HG02840 (cell line): ENCODE measurements at regions not wholly inside any gene's neighbourhood (a gene's known extent, or its start where the extent isn't known, plus 50 kb on each side); places are given as distances from the start of the nearest gene placed in this dataset.

Experiments
- ATAC-seq: cut with Tn5 transposase; IDR thresholded peaks from one replicate; pipeline ENCODE4 v1.9.1; 2021; ENCODE audit warnings: mild to moderate bottlenecking, moderate library complexity, moderate number of reproducible peaks; ENCODE audit not compliant: unreplicated experiment, low FRiP score

DNA sequence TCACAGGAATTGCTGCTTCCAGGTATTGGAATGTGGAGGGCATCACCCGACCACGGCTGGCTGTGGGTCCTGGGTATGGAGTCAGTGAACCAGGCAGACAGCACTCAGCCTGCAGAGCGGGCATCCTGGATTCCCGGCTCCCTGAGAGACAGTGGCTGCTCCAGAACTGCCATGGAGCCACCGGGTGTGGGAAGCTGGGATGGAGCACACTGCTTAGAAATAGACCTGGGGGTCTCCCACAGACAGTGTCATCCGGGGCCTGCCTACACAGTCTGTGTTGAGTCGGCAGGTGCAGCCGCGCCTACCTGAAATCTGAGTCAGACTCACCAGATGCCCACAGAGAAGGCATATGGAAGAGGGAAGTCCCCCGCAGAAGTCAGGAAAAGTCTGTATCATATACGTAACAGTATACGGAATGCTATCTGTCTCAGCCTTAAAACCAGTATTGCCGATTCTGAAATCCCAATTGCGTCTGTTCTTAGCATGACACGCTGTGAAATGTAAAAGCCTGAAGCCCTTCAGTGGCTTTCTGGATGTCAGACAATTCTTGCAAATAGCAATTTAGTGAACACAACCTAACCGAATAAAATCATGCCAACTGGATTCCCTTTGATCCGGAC, 509.7 kb upstream of the MYT1L start:
- no peak for ATAC-seq

DNA sequence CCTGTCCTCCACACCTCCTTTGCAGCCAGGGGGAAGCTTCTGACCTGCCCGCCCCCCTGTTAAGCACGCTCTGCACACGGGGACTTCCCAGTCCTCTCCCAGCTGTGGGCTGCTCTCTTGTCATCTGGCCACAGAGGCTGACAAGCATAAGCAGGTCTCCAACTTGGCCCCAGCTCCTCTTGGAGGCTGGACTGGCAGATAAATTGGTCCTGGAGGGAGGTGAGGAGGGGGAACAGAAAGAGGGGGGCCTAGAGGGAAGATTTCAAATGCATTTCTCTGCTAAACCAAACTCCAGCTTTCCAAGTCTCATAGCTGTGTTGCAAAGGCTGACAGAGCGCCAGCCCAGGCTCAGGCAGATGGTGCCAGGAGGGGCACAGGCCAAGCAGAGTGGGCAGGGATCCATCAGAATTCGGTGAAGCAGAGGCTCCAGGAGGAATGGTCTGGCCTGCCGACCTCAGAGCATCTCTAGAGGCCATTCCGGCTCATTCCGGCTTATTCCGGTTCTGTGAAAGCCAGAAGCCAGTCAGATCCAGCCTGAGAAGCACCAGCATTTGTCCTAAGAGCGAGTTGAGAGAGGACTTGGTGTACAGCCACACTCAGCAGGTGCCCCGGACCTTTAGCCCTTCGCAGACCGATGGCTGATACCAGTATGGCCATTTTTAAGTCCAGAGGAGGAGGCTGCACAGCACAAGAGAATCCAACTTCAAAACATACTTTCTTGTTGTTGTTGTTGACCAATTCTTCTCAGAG, 508.9 kb upstream of the MYT1L start:
- no peak for ATAC-seq

DNA sequence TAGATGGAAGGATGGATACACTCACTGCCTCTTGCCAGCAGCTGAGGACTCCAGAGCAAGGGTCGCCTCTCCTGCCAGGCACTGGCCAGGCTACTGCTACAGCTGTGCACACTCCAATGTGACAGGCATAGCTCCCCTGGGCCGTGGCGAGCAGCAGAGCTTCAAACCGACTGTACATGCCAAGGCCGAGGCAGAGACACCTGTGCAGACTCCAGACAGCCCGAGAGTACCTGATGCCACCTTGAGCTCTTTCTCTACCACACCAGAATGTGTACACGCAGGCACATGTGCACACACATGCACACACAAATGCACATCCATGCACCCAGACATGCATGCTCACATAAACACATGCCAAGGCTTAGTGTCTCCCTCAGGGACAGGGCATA, 508.3 kb upstream of the MYT1L start:
- ATAC-seq, result no peak

DNA sequence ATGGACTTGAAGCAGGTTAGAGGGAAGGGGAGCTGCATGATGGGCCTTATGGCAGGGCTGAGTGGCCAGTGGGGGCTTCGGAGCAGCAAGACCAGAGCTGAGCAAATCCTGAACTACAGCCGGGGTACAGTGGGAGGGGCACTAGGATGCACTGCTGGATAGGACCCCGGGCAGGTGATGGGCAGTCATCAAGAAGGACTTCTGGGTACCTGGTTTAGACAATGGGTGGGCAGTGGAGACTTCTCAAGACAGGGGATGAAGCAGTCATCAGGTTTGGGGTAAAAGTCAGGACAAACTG, 507.4 kb upstream of the MYT1L start:
- ATAC-seq, result no peak

DNA sequence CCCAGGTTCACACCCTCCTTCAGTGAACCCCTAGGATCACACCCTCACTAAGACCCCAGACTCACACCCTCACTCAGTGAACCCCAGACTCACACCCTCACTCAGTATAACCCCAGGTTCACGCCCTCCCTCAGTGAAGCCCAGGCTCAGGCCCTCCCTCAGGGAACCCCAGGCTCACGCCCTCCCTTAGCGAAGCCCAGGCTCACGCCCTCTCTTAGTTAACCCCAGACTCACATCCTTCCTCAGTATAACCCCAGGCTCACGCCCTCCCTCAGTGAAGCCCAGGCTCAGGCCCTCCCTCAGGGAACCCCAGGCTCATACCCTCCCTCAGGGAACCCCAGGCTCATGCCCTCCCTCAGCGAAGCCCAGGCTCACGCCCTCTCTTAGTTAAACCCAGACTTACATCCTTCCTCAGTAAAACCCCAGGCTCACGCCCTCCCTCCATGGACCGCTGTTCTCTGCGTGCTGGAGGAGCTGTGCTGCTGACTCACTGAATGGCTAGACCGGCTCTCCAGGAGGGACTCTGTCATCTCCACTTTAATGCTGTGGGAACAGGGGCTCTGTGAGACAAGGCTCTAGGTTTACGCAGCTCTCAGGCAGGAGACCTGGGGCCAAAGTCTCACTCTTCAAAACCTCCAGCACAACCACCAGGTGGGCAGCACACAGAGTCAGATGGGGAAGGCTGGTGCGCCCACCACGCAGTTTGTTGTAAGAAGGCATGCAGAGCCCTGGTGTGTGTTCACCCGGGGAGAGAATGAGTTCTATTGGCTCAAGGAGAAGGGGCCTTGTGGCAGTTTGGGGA, 506.9 kb upstream of the MYT1L start:
- no peak for ATAC-seq

DNA sequence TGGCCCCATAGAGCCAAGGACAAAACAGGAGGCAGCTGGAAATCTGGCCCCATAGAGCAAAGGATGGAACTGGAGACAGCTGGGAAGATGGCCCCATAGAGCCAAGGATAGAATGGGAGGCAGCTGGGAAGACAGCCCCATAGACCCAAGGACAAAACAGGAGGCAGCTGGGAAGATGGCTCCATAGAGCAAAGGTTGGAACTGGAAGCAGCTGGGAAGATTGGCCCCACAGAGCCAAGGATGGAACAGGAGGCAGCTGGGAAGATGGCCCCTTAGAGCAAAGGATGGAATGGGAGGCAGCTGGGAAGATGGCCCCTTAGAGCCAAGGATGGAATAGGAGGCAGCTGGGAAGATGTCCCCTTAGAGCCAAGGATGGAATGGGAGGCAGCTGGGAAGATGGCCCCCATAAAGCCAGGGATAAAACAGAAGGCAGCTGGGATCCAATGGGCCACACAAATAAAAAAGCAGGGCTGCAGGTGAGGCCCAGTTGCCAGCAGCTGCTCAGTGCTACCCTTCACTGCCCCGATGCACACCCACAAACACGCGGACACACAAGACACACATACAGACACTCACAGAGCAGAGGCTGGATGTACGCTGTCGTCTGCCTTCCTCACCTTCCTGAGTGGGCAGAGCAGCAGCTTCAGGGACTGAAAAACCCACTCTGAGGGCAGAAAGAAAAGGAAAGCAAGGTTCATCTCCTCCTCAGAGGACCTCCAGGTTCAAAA, 505.4 kb upstream of the MYT1L start:
- no peak for ATAC-seq

DNA sequence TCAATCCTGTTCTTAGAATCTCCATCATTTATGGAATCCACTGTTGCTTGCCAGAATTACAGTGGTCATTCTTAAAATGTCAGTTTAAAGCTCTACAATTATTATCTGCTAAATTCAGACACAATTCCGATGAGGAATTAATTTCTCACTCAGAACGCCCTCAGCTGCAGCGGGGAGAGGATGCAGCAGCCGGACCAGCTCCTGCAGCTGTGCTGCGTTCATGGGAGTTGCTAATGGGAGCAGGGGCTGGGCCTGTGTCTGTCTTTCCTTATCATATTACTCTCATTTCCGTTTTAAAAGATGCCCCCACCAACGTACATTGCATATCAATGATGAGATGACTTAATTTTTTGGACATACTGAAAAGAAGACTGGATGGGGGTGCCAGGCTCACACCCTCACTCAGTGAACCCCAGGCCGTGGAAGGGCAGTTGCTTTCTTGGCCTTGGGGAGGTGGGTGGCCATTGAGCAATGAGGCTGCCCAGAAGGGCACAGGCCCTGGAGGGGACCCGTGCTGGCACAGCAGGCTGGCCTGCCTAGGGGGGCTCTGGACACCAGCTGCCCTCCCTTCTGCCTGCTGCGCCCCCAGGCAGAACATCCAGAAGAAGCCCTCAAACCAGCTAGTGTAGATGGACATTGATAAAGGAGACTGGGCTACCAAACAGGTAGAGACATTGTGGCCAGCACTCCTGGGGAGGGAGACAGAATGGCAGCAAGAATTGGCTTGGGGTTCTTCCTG, 503.6 kb upstream of the MYT1L start:
- no peak for ATAC-seq

DNA sequence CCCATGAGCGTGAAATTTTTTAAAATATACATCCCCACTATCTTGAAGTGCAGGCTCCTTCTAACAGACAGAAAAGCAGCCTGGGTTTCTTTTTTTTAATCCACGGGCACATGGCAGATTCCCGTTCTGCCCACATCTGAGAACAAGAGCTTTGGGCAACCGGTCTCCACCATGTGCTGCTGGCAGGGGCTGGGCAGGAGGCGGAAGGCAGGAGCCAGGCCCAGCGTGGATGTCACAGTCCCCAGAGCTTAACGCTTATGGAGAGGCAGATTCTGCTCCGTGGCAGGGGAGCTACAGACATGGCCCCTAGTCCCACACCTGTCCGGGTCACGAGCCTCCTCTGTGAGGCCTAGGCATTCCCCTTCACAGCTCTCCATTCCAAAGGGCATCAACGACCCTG, 503.0 kb upstream of the MYT1L start:
- ATAC-seq, result no peak

DNA sequence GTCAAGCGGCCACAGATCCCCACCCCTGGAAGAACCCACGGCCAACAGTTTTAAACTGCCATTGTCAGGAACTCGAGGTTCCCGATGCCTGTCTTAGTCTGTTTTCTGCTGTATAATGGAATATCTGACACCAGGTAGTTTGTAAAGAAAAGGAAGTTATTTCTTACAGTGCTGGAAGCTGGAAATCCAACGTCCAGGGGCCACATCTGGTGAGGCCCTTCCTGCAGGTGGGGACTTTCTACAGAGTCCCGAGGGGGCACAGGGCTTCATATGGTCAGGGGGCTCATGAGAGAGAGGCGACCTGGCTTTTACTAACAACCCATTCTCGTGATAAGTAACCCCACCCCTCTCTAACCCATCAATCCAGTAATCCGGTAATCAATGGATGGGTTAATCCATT, 501.6 kb upstream of the MYT1L start:
- ATAC-seq, result no peak

DNA sequence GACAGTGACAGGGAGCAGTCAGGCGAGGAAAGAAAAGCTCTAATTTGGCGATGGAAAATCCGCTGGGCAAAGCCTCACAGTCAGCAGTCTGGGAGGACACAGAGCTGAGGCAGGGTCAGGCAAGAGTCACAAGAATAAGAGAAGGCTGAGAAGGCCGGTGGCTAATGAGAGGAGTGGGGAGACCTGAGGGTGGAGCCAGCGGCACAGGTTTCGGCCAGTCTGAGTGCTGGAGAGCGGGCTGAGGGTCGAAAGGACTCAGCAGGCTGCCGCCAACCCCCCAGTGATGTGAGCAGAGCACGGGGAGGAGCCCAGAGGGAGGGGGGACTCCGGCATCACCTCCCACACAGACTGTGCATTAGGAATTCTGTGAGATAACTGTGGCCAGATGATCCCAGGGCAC, 500.6 kb upstream of the MYT1L start:
- ATAC-seq, result no peak

DNA sequence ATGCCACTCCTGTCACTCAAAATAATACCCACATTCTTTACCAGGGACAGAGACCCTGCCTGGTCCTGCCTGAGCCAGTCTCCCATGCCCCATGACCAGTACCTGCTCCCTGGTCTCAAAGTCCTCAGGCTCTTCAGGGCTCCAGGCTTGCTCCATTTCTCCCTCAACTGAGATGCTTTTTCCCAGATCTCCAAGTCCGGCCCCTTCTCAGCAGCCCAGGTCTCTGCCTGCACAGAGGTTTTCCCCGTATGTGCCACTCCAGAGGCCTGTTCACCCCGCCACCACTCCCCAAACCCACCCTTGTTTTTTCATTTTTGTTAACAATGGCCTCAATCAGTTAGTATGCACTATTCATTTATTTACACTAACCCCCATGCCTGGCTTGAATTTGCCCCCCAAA, 499.5 kb upstream of the MYT1L start:
- ATAC-seq, result no peak

DNA sequence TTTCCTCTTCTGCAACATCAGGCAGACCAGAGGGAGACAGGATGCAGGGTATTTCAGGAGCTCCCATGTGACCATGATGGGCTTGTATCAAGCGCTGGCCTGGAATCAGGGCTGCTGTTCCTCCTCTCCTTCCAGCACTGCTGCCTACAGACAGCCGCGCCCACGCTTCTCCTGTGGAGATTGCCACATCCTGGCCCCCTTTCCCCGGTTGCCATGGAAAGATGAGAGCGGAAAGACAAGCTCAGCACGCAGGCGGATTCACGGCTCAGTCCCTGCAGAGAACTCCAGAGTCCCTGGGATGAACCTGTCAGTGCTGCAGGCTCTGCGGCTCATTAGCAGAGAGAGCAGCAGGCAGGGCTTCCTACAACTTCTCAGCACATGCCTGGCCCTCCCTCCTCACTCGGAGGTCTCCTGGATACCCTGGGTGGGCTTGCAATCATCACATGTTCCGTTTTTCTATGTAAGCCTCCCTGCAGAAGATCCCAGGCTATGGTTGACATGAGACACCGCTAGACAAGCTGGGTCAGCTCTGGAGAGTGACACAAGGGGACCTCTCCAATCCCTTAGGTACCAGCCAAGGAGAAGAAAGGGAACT, 497.8 kb upstream of the MYT1L start:
- no peak for ATAC-seq

DNA sequence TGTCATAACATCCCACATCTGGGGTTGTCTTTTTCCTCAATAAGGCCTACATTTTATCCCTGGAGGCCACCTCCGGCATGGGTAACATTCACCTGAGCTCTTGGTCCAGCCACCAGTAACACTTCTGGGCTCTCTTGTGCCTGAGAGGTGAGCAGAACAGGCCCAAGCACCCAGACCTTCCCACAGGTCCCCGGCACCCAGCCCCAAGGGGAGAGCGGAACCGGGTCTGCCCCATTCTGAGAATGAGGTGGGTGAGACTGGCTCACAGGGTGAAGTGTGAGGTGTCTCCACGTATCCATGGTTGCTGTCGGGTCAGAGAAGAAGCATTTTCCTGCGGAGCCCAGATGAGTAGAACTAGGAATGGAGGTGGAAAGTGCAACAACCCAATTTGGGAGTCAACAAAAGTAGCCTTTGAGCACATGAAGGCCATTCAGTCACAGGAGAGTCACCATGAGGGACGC, 496.7 kb upstream of the MYT1L start:
- no peak for ATAC-seq

DNA sequence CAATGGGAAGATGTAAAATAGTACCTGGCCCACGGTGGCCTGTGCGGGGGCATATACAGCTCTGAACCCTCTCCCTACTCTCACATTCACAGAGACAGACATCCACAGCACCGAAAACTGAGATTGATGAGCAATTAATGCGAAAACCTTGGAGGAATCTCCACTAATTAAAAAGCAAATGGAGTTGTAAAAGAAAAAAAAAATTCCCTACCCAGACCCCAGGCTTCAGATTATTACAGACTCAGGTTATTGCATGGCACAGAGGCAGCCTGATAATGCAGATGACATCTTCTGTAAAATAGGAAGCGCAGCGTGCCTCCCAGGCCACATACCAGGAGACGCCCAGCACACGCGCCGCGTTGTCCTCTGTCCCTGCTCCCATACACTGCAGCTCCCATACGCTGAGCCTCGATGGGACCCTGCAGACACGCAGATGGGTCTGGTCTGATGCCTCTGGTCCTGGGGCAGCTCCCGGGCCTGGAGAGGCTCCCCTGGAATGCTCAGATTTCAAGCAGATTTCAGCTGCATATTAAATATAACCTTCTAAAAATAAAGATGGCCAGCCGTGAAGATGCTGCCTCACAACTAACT, 496.1 kb upstream of the MYT1L start:
- ATAC-seq, result no peak

DNA sequence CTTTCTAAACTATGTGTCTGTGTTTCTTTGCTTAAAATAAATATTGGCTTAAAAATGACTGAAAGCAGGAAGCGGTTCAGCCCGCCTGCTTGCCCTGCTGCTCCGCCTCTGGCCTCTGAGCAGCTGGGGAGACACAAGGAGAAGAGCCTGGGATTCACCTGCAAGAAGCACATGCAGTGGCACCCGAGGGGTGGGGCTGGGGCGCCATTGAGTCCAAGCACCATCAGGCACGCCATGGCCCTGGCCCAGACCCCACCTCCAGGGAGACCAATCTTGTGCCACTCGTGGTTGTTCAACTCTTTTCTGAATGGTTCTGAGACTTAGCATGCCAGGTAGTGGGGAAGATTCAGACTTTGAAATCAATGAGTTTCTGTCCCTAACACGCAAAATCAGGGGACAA, 495.5 kb upstream of the MYT1L start:
- ATAC-seq, result no peak

DNA sequence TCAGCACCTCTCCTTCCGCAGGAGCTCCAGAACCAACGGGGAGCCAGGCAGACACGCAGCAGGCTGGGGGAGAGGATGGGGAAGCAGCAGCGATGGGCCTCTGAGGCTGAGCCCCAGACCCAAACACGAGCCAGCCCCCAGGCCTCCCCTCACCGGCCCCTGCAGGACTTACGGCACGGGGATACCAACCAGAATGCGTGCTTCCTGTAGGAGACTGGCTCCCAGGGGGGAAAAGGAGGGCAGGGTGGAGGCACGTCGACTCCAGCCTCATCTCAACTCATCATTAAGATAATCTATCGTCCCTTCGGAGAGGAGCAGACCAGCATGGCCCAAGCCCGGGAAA, 495.1 kb upstream of the MYT1L start:
- no peak for ATAC-seq

DNA sequence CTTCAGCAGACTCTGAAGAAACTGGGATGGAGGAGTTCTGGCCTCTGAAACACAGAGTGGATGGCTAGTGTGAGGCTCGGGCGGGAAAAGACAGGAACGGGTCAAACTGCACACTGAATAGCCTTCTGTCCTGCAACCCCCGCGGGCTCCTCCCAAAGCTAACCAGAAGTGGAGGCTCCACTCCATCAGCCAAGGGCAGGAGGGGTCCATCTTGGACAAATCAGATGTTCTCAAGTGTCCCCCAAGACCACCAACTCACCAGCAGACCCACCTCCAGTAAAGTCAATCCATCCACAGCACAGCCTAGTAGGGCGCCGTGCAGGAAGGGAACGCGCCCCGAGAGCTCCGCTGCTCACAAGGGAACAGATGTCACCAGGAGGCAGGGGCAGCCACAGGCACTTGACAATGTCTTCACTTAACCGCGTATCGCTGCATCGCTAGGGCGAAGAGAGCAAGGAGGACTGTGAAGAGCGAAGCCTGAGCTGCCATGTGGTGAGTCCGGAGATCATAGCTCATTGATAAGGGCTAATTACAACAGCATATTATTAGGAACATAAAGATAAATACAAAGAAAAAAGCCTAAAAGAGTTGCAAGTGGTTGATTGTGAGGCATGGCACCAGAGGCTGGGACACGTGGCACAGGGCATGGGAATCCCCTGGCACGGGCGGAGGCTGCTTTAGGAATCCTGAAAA, 494.6 kb upstream of the MYT1L start:
- ATAC-seq, result no peak

DNA sequence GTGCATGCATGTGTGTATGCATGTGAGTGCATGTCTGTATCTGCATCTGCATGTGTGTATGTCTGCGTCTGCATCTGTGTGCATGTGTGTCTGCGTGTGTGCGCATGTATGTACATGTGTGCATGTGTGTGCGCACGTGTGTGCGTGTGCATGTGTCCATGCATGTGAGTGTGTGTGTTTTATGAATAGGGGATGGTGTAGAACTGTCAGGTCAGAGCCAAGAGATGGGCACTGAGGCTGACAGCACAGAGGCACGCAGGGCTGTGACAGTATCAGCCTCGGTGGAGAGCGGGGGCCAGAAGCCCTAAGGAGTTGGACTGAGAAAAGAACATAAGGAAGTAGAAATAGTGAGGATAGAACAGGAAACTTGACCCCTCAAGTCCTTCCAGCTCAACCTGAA, 494.0 kb upstream of the MYT1L start:
- ATAC-seq, result no peak

DNA sequence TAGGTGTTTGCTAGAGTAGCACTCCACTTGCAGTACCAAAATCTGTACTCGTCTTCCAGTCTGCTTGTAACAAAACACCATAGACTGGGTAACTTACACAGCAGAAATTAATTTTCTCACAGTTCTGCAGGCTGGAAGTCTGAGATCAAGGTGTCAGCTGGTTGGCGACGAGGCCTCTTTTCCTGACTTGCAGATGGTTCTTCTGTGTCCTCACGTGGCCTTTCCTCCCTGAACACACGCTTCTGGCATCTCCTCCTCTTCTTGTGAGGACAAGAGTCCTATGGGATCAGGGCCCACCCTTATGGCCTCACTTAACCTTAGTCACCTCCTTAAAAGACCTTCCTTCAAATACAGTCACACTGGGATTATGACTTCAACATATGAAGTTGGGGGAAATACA, 493.5 kb upstream of the MYT1L start:
- no peak for ATAC-seq
